ENCODE measurements at regions not wholly inside any gene's neighbourhood (a gene's known extent, or its start where the extent isn't known, plus 50 kb on each side); places are given as distances from the start of the nearest gene placed in this dataset.

GRCh38 chr13:84646957-84647356 lies 764.7 kb upstream of the SLITRK1 start:
- no peaks in the 10 kb centered on the region for H4K20me1 ChIP-seq (ENCODE audit: control insufficient read depth, insufficient read depth)
- ChIA-PET POLR2A (no interaction called here), CTCF (interaction anchor here (1.6 kb wide), 2 partner anchors 192 to 209 kb away, joined by 4 to 6 read pairs; no protein-coding TSS in a partner anchor), SMC1A (ENCODE audit: uncharacterized antibody, unreplicated experiment) (interaction anchor here (0.6 to 1.0 kb wide), 2 partner anchors 54 to 89 kb away, joined by 3 read pairs; no protein-coding TSS in a partner anchor), RAD21 (ENCODE audit: unreplicated experiment) (no interaction called here)
- H3K4me2 ChIP-seq (ENCODE audit: control insufficient read depth, insufficient read depth) = no peak overlapping the region
- H3K36me3 ChIP-seq (ENCODE audit: control insufficient read depth in 2 of 2, insufficient read depth in 2 of 2, low read length in 1 of 2) = no peaks in the 10 kb centered on the region
- H2AFZ ChIP-seq (ENCODE audit: control insufficient read depth, low read depth, low read length) = no peak overlapping the region
- no peaks in the 10 kb centered on the region for H3K9me3 ChIP-seq (replicated peaks; ENCODE audit: control insufficient read depth, insufficient read depth, low read length)
- no peak overlapping the region for H3K9ac ChIP-seq (ENCODE audit: control insufficient read depth, insufficient read depth, low read length)
- FAIRE-seq = no peak
- no peak overlapping the region for H3K27ac ChIP-seq (ENCODE audit: control insufficient read depth, insufficient read depth)
- TF ChIP-seq PBX3 (IDR thresholded peaks at IDR 0.05; ENCODE audit: insufficient replicate concordance, low read depth, low read length) (no peak), PKNOX1 (IDR thresholded peaks at IDR 0.05) (no peak), RAD21 (IDR thresholded peaks at IDR 0.05; ENCODE audit: insufficient read depth, low read depth, low read length) (no peak), BMI1 (IDR thresholded peaks at IDR 0.05; ENCODE audit: borderline replicate concordance) (no peak), MLLT1 (IDR thresholded peaks at IDR 0.05) (no peak), ETV6 (conservative IDR thresholded peaks at IDR 0.05 in 1 of 2, IDR thresholded peaks at IDR 0.05 in 1 of 2; ENCODE audit: borderline replicate concordance in 1 of 2, low read depth in 1 of 2) (no peak), ZNF207 (IDR thresholded peaks at IDR 0.05; ENCODE audit: borderline replicate concordance) (no peak), LARP7 (IDR thresholded peaks at IDR 0.05) (no peak), ZNF24 (IDR thresholded peaks at IDR 0.05) (no peak), SRF (IDR thresholded peaks at IDR 0.05; ENCODE audit: low read depth in 2 of 2, low read length in 2 of 2) (no peak), MTA2 (IDR thresholded peaks at IDR 0.05; ENCODE audit: low read depth) (no peak), NRF1 (conservative IDR thresholded peaks at IDR 0.05; ENCODE audit: low read depth, low read length) (no peak), PAX5 (IDR thresholded peaks at IDR 0.05; ENCODE audit: borderline replicate concordance, low read depth, low read length) (no peak)
- TF ChIP-seq, protein P1, sequence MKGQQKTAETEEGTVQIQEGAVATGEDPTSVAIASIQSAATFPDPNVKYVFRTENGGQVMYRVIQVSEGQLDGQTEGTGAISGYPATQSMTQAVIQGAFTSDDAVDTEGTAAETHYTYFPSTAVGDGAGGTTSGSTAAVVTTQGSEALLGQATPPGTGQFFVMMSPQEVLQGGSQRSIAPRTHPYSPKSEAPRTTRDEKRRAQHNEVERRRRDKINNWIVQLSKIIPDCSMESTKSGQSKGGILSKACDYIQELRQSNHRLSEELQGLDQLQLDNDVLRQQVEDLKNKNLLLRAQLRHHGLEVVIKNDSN (IDR thresholded peaks at IDR 0.05; ENCODE audit: borderline replicate concordance, extremely low read length, insufficient read depth, low read depth, low read length) = no peak
- no peak for ATAC-seq
- no peaks in the 10 kb centered on the region for H3K27me3 ChIP-seq (replicated peaks in 1 of 2; ENCODE audit: control insufficient read depth in 2 of 2, insufficient read depth in 2 of 2, low read length in 1 of 2)
- WGBS (ENCODE audit: insufficient coverage, insufficient replicate concordance, low lambda C conversion rate, missing lambda C conversion rate) = 1% methylated on average over 3 of the region's 3 CpGs
- H3K79me2 ChIP-seq (ENCODE audit: control insufficient read depth, insufficient read depth, low read length) = no peaks in the 10 kb centered on the region
- H3K4me1 ChIP-seq (ENCODE audit: control insufficient read depth, insufficient read depth, low read length) = no peaks in the 10 kb centered on the region
- H3K4me3 ChIP-seq = no peak overlapping the region
- in situ Hi-C loops (cut with MboI) = no loop called here
- no TSS peak for BruUV-seq (replicated peaks)
- intact Hi-C loops (cut with micrococcal nuclease; ENCODE audit: unreplicated experiment) = no loop called here
- no peak for DNase-seq (ENCODE audit: low read depth, low spot score)
